PFSK-1 (cell line): ENCODE measurements at regions not wholly inside any gene's neighbourhood (a gene's known extent, or its start where the extent isn't known, plus 50 kb on each side); places are given as distances from the start of the nearest gene placed in this dataset.

ENCODE experiments used
- POLR2AphosphoS5 ChIP-seq: IDR thresholded peaks from 2 replicates; pipeline ENCODE4 v1.6.1; 2012; ENCODE audit warnings: low read depth, mild to moderate bottlenecking, control low read depth, low read length, moderate library complexity
- REST ChIP-seq, 2 experiments: IDR thresholded peaks; 2 replicates each; pipeline versions ENCODE4 v1.6.1 to v1.8.0; 2011 to 2012; ENCODE audit warnings: low read depth in 2 of 2, low read length in 2 of 2, control low read depth in 1 of 2, inconsistent platforms in 1 of 2, mild to moderate bottlenecking in 1 of 2, moderate library complexity in 1 of 2; ENCODE audit not compliant: insufficient read depth in 1 of 2

DNA sequence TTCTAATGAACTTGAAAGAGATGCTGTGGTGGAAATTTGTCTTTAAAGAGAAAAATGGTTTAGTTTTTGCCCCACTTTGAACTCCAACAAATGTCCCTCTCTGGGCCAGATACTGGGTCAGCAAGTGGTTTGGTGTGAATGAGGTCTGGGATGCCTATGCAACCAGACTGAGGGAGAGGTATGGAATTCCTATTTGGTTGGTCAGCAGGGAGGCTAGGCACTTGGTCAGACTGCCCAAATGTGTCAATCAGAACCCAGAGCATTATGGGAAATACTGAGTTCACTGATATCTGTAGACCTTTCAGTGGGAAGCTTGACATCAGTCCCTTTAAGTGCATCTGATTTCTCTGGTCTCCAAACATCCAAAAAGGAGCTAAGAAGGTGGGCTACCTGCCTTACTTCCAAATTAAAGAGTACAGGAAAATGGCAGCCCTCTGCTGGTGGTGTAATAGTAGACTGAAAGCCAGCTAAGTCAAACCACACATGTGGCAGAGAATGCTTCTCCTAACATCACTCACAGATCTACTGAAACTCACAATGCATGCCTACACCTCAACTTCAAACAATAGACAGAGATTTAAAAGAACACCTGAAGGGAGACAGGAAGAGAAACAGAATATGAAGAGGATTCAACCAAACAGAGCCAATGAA, 510.1 kb downstream of the PLA2G4A start:
- no peak for TF ChIP-seq POLR2AphosphoS5
- no peak for TF ChIP-seq REST (IDR thresholded peaks at IDR 0.05; ENCODE audit: insufficient read depth in 1 of 2, low read depth in 2 of 2, low read length in 2 of 2)
